NCI-H2227 (cell line): ENCODE measurements at regions not wholly inside any gene's neighbourhood (a gene's known extent, or its start where the extent isn't known, plus 50 kb on each side); places are given as distances from the start of the nearest gene placed in this dataset.

Experiments used
- DNase-seq: peaks from one replicate; lab custom pipeline; 2025; ENCODE audit not compliant: unreplicated experiment; lab: John Stamatoyannopoulos, UW

DNA sequence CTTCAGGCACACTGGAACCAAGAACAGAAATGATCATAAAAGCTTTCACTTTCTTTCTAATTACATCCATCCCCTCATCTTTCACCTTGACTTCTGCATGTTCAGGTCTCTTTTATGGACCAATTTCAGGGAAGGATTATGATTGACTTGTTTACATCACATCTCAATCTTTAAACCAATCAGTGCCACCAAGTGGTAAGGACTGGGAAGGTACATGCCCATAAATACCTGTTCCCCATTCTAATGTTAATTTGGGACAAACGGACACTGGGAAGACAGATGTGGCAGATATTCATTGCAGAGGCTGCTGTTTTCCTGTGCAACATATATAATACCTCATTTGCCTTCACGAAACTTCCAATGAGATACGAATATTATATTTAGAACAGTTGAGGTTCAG is 978.1 kb downstream of the GALC start:
- DNase-seq: no peak

DNA sequence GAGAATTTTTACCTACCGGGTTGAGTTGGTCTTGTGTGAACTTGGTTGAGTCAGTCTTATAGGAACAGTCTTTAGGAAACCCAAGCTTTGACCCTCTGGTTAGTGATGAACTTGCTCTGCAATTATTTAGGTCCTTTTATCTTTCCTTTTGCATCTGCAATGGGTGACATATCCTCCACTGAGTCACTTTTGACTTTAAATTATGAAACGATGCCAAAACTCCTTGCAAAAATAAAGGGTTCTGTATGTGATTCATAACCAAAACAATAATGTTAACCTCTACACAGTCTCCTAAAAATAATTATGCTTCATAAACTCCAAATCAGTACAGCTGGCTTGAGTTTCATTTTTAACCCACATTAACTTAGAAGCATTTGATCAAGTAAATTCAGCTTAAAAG is 979.4 kb downstream of the GALC start:
- no peak for DNase-seq

DNA sequence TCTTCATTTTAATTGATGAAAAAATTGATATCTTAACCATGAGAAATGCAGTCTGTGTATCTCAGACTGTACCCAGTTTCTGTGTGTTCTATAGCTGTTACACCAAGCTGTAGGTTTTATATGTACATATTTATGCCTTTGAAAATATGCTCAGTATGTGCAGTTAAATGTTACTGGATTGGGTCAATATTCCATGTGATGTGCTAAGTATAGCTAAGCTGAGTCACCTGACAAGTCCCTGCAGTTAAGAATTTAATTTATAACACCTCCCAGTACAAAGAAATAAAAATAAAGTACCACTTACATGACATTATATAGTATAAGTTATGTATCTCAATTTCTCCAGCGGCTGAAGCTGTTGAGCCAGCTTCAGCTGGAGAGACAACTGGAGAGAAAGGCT is 984.0 kb downstream of the GALC start:
- DNase-seq: no peak

DNA sequence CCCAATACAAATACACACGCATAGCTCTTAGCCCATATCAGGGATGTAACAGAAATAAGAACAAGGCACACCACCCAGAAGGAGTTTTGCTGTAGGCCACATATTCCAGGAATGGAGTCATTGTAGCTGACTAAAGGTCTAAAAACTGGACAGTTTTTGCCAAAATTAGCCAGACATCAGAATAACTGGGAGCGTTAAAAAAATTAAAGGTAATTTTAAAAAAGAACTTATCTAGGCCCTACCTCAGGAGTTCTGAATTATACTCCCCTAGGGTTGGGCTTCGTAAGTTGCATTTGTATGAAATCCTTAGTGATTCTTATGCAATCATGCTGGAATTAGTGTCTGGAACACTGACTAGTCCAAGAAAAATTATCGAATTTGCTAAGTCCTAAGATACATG is 987.7 kb downstream of the GALC start:
- no peak for DNase-seq

DNA sequence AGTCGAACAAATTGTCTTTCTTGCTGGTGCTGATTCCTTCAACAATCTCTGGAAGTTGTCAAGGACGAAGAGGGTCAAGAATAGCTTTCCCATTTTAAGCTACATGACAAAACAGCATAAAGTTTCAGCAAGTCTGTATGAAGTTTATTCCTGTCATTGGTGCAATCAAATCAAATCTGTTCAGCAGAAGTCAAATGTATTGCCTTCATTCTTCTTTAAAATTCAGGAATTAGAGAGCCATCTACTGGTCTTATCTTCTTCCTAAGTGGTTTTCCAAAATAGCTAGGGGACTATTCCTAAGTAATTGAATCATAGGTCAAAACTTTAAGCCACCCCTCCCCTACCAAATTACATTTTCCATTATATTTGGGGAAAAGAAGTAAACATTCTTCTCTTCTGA is 990.2 kb downstream of the GALC start:
- DNase-seq: no peak

DNA sequence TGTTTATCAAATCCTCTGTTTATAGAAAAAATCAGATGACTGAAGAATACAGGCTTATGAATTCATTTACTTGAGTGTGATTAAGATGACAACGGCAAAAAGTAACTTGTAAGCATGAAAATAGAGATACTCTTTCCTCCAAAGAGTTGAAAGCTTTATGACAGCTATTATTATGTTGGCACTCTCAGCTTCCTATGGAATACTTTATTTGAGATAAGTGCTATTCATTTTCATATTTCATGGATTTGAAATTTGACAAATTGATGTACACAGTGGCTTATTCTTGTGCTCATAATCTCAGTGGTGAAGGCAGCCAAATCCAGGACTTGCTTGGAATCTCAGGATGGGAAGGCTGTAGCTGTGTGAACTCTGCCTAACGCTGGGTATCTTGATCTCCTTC is 991.6 kb downstream of the GALC start:
- DNase-seq: no peak

DNA sequence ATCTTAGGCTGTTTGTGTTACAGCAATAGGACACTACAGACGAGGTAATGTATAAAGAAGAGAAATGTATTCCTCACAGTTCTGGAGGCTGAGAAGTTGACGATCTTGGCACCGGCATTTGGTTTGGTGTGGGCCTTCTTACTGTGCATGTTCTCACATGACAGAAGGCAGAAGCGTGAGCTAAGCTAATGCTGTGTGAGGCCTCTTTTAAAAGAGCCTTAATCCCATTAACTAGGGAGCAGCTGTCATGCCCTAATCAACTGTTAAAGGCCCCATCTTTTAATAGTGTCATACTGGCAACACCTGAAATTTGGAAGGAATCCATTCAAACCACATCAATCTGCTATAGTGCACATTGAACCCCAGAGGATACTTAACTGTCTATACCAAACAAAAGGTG is 992.9 kb downstream of the GALC start:
- no peak for DNase-seq

DNA sequence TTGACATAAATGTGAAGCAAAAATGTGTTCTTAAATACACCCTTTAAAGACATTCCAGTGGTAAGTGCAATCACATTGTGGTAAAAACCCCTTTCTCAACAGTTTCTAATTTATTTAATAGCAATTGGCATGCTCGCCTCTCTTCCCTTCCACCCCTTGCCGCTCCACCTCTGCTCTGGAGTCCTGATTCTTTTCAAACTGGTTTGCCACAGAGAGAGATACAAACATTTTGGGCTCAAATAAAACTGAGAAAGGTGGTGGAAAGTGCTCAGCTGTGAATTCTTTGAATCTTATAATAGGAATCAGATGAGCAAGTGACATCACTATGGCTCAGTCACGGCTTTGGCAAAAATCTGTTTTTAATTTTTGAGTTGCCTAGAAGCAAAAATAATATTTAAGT is 993.9 kb downstream of the GALC start:
- no peak for DNase-seq

DNA sequence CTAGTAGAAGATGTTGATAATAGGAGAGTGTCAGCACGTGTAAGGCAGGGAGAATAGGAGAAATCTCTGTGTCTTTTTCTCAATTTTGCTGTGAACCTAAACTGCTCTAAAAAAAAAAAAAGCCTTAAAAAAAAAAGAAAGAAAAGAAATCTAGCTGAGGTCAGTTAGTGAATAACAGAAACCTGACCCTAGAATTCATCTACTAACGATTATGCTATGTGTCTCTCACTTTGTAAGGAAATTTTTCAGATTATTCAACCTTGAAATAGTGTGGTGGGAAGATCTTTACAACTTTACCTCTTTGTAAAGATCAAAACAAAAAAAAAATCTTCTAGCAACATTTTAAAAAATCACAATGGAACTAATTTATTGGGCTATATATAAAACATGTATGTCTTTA is 995.7 kb downstream of the GALC start:
- no peak for DNase-seq

DNA sequence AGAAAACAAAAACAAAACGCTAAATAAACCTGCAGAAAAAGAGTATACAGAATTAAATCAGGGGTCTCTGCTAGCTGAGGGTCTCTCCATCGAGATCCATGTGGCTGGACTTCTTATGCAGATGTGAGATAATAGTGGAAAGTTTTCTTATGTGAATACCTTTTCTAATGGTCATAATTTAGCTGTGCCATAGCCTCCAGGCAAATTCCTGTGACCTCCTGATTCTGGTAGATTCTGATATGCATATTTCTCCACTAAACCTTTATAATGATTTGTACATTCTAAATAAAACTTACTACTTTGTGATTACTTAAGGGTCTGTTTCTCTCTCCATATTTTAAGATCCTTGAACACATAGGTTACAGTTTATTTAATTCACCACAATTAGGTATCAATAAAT is 1002.6 kb downstream of the GALC start:
- no peak for DNase-seq

DNA sequence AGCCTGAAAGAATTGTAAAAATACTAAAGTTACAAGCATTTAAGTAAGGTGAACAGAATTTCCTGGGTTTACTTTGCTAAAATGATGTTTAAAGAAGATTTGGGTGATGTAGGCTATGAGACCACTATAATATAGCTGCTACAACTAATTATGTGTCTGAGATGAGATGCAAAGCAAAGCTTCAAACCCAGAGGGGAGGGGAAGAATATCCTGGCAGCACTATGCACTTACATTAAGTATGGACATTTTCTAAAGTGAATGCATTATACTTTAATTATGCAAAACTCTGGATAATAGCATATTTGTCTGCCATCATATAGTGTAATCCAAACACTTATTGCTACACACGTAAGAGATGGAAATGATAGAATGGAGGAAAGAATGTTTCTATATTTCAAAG is 1003.7 kb downstream of the GALC start:
- DNase-seq: no peak

DNA sequence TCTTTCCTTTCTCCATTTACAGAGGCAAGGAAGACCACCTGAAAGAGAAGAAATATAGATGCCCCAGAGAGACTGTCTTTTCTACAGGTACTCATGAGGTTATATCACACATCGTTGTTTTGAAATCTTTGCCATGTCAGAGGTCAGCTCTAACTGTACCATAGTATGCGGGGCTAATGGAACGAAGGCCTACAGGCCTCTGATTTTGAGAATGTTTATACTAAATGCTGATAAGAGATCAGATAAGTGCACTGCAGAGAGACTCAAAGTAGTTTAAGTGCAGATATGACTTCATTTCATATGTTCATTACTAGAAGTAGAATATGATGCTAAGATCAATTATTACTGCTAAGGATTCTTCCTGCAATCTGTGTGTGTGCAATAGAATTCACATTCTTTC is 1005.0 kb downstream of the GALC start:
- DNase-seq: no peak

DNA sequence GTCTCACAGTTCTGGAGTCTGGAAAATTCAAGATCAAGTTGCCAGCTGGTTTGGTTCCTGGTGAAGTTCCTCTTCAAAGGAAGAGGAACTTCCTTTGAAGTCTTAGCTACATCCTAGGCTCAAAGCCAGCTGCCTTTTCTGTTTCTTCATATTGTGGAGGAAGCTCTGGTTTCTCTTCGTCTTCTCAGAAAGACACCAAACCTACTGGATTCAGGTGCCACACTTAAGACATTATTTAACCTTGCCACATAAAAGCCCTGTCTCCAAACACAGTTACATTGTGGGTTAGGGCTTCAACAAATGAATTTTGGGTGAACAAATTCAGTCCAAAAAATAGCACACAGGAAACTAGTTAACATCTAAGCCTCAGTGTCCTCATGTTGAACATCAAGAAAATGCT is 1019.8 kb downstream of the GALC start:
- DNase-seq: no peak

DNA sequence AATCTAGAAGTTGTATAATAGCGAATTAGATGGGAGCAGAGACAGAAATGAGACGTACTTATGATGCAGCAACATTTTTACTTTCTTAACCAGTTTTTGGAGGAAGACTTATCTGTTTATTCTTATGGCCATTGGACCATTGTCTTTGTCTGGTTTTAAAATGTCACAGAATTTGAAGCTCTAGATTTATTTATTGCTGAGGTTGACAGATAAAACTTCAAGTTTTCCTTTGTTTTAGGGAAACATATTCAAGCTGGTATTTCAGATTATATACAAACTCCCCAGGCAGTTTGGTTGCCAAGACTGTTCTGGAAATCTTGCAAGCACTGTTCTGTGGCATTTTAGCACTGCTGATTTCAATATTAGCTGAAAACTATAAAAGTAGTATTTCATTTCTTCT is 1021.7 kb downstream of the GALC start:
- no peak for DNase-seq

DNA sequence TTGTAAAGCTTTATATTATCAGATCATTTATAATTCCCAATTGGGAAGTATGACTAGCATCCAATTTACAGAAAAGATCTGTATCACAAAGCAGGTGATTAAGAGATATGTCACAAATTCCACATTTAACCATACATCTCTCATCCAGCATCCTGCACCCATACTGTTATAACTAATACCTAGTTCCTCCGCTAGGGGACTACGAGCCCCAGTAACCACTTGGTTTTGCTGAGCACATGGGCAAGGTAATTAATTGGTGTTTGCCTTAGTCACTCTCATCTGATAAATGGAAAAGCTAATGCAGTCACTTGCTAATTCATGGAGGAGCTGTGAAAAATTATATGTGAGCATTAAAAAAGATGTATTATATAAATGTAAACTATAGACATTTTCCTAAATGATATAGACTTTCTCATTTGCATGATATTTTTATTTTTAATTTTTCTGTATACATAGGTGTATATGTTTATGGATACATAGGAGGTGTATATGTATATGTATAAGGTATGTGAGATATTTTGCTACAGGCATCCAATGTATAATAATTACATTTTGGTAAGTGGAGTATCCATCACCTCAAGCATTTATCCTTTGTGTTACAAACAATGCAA is 1031.8 kb downstream of the GALC start:
- no peak for DNase-seq

DNA sequence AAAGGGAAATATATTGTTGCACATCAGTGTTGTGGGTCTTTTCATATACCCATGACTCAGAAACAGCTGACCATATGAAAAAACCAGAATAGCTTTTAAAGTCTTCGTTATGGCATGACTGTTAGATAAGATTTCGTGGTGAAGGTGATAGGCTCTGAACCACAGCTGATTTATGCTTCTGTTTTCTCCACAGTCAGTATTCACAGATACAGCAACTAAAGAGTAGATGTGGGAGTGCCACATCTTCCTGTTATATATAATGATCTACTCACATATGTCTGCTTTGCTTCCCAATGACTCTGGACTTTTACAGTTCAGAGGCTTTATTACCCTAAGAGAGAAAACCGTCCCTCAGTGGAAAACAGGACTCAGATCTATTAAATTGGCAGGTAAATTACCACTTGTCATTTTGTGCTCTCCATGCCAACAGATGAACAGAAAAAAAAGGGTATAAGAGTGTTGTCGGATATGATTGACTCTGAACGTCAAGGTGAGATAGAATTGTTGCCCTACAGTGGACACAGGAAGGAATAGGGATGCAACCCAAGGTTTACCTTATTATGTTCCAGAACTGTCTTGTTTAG is 1037.1 kb downstream of the GALC start:
- no peak for DNase-seq

DNA sequence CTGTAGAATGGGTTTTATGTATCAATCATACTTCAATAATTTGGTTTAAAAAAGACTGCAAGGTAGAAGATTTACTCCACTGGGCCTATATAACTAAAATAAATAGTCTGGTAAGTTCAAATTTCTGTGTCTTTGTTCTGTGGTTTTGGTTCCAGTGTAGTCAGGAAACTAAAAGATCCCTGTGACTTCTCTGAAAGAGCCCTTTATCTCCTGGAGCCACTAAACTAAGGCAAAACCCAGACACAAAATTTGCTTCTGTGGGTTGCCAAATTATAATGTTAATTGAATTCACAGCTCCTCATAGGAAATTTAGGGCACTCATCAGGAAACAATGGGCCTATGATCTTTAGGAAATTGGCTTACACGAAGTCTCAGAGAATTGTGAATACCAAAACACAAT is 1038.4 kb downstream of the GALC start:
- DNase-seq: no peak

DNA sequence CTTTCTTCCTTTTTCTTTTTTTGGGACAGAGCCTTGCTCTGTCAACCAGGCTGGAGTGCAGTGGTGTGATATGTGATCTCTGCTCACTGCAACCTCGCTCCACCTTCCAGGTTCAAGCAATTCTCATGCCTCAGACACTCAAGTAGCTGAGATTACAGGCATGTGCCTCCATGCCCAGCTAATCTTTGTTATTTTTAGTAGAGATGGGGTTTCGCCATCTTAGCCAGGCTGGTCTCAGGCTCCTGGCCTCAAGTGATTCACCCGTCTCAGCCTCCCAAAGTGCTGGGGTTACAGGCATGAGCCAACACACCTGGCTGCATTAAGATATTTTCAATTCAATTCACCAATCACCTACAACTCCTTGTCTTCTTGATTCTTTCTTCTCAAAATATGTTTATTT is 1046.5 kb downstream of the GALC start:
- DNase-seq: no peak

DNA sequence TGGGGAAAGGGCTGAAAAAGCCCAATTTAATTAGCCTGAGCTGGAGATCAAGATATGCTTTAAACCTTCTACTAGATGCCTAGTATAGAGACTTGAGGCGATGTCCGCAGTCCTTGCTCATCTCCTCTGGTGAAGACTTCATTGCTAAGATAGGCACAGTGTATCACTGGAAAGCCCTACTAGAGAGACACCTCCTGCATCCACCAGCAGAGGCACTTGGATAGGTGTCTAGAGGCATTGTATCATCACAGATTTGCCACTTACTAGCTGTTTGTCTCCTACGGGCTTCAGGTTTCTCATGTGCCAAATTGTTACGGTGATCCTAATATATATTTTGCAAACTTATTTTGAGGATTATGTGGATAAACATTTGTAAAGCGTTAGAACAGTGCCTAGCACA is 1048.5 kb downstream of the GALC start:
- DNase-seq: no peak

DNA sequence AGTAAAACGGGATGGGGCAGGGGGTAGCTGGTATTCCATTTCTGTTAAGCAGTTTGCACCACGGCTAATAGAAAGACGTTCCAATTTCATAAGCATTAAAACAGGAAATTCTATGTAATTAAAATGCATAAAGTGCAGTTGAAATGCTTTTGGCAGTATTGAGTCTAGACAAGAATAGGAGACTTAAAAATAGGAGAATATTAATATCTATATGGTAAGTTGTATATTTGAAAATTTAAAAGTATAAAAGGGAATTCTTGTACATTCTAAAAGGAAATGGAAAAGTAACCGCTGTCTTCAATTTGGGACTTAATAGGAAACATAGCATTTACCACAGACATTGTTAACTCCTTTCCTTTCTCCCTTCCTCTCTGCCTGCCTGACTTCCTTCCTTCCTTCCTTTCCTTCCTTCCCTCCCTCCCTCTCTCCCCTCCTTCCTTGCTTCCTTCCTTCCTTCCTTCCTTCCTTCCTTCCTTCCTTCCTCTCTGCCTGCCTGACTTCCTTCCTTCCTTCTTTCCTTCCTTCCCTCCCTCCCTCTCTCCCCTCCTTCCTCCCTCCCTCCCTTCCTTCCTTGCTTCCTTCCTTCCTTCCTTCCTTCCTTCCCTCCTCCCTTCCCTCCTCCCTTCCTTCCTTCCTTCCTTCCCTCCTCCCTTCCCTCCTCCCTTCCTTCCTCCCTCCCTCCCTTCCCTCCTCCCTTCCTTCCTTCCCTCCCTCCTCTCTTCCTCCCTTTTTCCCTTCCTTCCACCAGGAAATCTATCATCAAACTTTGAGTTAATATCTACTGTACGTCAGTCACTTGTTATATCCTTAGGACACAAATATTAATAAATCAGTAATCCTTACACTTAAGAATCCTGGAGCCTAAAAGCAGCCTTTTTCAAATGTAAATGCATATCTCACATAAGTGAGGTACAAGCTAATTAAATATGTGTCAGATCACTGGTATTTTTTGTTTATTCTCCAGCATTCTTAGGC is 1049.3 kb downstream of the GALC start:
- DNase-seq: no peak

DNA sequence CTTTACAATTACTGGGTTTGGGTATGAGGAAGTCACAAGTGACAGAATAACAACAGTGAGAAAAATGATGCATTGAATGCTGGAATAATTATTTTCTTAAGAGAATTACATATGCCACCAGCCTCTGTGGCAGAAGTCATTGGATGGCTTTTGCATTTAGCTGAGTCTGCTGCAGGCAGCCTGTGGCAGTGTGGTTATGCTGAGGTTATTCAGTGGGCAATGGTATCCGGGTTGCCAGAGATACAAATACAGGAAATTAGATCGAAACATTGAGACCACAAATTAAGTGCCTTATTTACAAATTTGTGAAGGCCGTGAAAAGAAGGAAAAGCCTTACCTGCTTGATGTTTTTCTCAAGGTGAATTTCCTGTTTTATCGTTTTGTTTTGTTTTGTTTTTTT is 1050.0 kb downstream of the GALC start:
- no peak for DNase-seq

DNA sequence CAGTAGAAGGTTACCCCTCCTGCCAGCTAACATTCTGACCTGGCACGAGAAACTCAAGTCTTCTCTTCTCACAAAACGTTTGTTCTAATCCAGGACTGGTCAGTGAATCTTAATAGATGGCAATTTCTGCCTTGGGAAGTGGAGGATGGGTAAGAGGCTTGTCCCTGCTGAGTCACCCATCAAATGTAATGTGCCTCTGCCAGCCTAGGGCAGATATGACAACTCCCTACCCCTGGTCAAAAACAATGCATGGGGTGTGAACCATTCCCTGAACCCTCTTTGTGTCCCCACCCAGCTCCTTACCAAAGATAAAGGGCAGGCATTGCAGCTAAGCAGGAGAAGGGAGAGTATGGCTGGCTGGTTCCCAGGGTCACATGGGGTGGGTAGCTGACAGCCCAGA is 1052.9 kb downstream of the GALC start:
- DNase-seq: no peak
